ENCODE measurements at regions not wholly inside any gene's neighbourhood (a gene's known extent, or its start where the extent isn't known, plus 50 kb on each side); places are given as distances from the start of the nearest gene placed in this dataset.

- TF ChIP-seq POLR2AphosphoS5 (IDR thresholded peaks at IDR 0.05) (no peak), CTCF (IDR thresholded peaks at IDR 0.05) (no peak), POLR2A (IDR thresholded peaks at IDR 0.05) (no peak), EP300 (IDR thresholded peaks at IDR 0.05) (no peak)
- no peak for DNase-seq
- WGBS, 2 donors, result 86 to 92% methylated on average over 8 of the region's 8 CpGs
- H3K4me3 ChIP-seq, result no peak overlapping the region
- no peak overlapping the region for H3K27ac ChIP-seq
- no peaks in the 10 kb centered on the region for H3K9me3 ChIP-seq
- H3K36me3 ChIP-seq, result no peaks in the 10 kb centered on the region
- H3K27me3 ChIP-seq, result no peaks in the 10 kb centered on the region
- intact Hi-C loops (cut with DNase I), result no loop called here
- no peaks in the 10 kb centered on the region for H3K4me1 ChIP-seq
Measured at GRCh38 chr18:22033085-22033484, 136.3 kb upstream of the GATA6 start.

GRCh38 chr18:22034276-22034675 lies 135.1 kb upstream of the GATA6 start:
- DNase-seq, result no peak
- Histone ChIP-seq H3K4me1 (no peaks in the 10 kb centered on the region), H3K4me3 (no peak overlapping the region), H3K9me3 (no peaks in the 10 kb centered on the region), H3K36me3 (no peaks in the 10 kb centered on the region), H3K27ac (no peak overlapping the region), H3K27me3 (no peaks in the 10 kb centered on the region)
- intact Hi-C loops (cut with DNase I), result no loop called here
- TF ChIP-seq POLR2A (IDR thresholded peaks at IDR 0.05), result no peak
- no peak for TF ChIP-seq CTCF (IDR thresholded peaks at IDR 0.05)
- TF ChIP-seq EP300 (IDR thresholded peaks at IDR 0.05), result no peak
- no peak for TF ChIP-seq POLR2AphosphoS5 (IDR thresholded peaks at IDR 0.05)
- 68 to 69% methylated on average over 6 of the region's 6 CpGs for WGBS, 2 donors

DNA sequence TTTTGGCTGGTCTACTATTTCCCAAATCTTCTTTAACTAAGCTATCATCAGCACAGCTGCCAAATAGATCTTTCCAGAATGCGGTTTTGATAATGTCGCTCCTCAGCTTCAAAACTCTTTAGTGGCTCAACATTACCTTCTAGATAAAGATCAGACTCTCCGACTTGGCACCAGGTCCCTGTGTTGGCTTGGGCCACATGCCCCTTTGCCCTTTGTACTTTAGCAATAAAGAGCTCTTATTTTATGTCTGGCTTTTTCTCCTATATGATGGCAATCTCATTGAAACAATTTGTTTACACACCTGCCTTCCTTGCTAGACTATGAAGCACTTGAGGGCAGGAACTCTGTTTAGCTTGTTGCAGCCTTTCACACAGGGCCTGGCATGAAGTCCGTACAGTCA lies 128.9 kb upstream of the GATA6 start:
- H3K4me1 ChIP-seq, result no peaks in the 10 kb centered on the region
- 13 to 64% methylated on average over 4 of the region's 4 CpGs for WGBS, 2 donors

DNA sequence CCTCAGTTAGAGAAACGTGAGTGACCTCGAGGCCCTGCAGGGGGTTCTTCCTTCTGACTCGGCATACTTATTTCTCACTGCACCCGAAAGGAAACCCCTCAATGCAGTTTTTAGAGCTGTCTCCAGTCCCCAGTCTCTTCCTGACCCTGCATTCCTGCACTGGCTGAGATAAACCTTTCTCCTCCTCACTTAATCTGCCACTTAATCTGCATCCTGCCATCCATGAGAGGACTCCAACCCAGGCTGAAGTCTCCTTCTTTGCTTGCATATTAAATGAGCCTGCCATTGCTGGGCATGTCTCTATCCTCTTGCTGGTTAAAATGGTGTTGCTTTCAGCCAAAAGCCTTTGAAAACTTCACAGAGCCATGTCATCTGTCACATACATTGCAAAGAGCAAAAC lies 125.6 kb upstream of the GATA6 start:
- 34 to 39% methylated on average over 4 of the region's 4 CpGs for WGBS, 2 donors
- no peaks in the 10 kb centered on the region for H3K4me1 ChIP-seq
- TF ChIP-seq POLR2A (IDR thresholded peaks at IDR 0.05) (no peak), POLR2AphosphoS5 (IDR thresholded peaks at IDR 0.05) (no peak), EP300 (IDR thresholded peaks at IDR 0.05) (no peak), CTCF (IDR thresholded peaks at IDR 0.05) (no peak)
- no peak overlapping the region for H3K27ac ChIP-seq
- H3K27me3 ChIP-seq, result no peaks in the 10 kb centered on the region
- no peak for DNase-seq
- intact Hi-C loops (cut with DNase I), result no loop called here
- no peaks in the 10 kb centered on the region for H3K36me3 ChIP-seq
- H3K9me3 ChIP-seq, result no peaks in the 10 kb centered on the region
- H3K4me3 ChIP-seq, result no peak overlapping the region

More for the DNA sequence above, 128.9 kb upstream of the GATA6 start:
- no peaks in the 10 kb centered on the region for H3K36me3 ChIP-seq
- H3K4me3 ChIP-seq, result no peak overlapping the region
- TF ChIP-seq POLR2AphosphoS5 (IDR thresholded peaks at IDR 0.05) (no peak), POLR2A (IDR thresholded peaks at IDR 0.05) (no peak)
- no peak for DNase-seq
- intact Hi-C loops (cut with DNase I), result no loop called here
- no peaks in the 10 kb centered on the region for H3K9me3 ChIP-seq
- H3K27me3 ChIP-seq, result no peaks in the 10 kb centered on the region
- H3K27ac ChIP-seq, result no peak overlapping the region

GRCh38 chr18:22044474-22045220 lies 124.7 kb upstream of the GATA6 start:
- no peak for DNase-seq
- 11 to 55% methylated on average over 5 of the region's 5 CpGs for WGBS, 2 donors
- Histone ChIP-seq H3K4me1 (no peaks in the 10 kb centered on the region), H3K4me3 (no peak overlapping the region), H3K36me3 (no peaks in the 10 kb centered on the region), H3K9me3 (no peaks in the 10 kb centered on the region), H3K27me3 (no peaks in the 10 kb centered on the region), H3K27ac (no peak overlapping the region)
- TF ChIP-seq POLR2A (IDR thresholded peaks at IDR 0.05), result no peak
- TF ChIP-seq POLR2AphosphoS5 (IDR thresholded peaks at IDR 0.05), result no peak
- TF ChIP-seq EP300 (IDR thresholded peaks at IDR 0.05), result no peak
- TF ChIP-seq CTCF (IDR thresholded peaks at IDR 0.05), result no peak
- intact Hi-C loops (cut with DNase I), result no loop called here
